K562 (cell line): ENCODE measurements at regions not wholly inside any gene's neighbourhood (a gene's known extent, or its start where the extent isn't known, plus 50 kb on each side); places are given as distances from the start of the nearest gene placed in this dataset.

Experiments
- ATAC-seq: fragments of 200-7000 bp; cut with Tn5 transposase; 3 replicates; pipeline ENCODE4 v1.9.1; 2020; ENCODE audit warnings: moderate library complexity
- BruUV-seq: library from RNA; stranded (reverse); fragments of 400-500 nt; replicated peaks from 2 replicates; lab custom pipeline; 2021; lab: Mats Ljungman, UMichigan
- CTCF ChIA-PET: fragments of 300-600 bp; formaldehyde crosslinking; extraction: SDS; loops from one replicate; lab custom pipeline; 2021; ENCODE audit warnings: low intra/inter-chr PET ratio; lab: Yijun Ruan, JAX
- POLR2A ChIA-PET: fragments of 300-600, 350-650 bp; sonication (Branson Sonifier 250); formaldehyde crosslinking; extraction: SDS; loops from one replicate; lab custom pipeline; 2021; ENCODE audit warnings: antibody characterized with exemption, inconsistent platforms; lab: Yijun Ruan, JAX
- DNase-seq, 4 experiments: peaks; one replicate each; pipeline versions ENCODE4 v3.0.0 to v3.0.0-alpha.2; 2011 to 2018; ENCODE audit warnings: low spot score in 3 of 4, mixed read lengths in 3 of 4; ENCODE audit errors: extremely low read depth in 1 of 4
- FAIRE-seq: peaks from 2 replicates; lab custom pipeline; 2011; peaks lifted over from hg19 to GRCh38; lab: Jason Lieb, UNC
- H2AFZ ChIP-seq: 2 replicates; pipeline ENCODE4 v1.6.0; 2011; ENCODE audit warnings: low read depth, low read length, control low read depth, inconsistent platforms
- H3K27ac ChIP-seq: fragments of 200-600 bp; 3 replicates; pipeline ENCODE4 v1.8.0; 2011; ENCODE audit warnings: low read depth, mild to moderate bottlenecking, control low read depth, inconsistent platforms, low read length, moderate library complexity, mixed read lengths; ENCODE audit errors: extremely low read depth
- H3K27me3 ChIP-seq, 2 experiments: fragments of 300-600 bp in 1 of 2; 2 replicates in 1 of 2; 3 replicates in 1 of 2; pipeline versions ENCODE4 v1.6.0 to v1.8.0; 2011; ENCODE audit warnings: inconsistent platforms in 2 of 2, low read length in 2 of 2, mild to moderate bottlenecking in 1 of 2, mixed read lengths in 1 of 2, moderate library complexity in 1 of 2; ENCODE audit not compliant: control insufficient read depth in 2 of 2, insufficient read depth in 2 of 2
- H3K36me3 ChIP-seq: fragments of 300-600 bp; 3 replicates; pipeline ENCODE4 v1.8.0; 2011; ENCODE audit warnings: mild to moderate bottlenecking, low read length, inconsistent platforms; ENCODE audit not compliant: control insufficient read depth, insufficient read depth
- H3K4me1 ChIP-seq, 2 experiments: fragments of 200-600 bp in 1 of 2; replicated peaks in 1 of 2; 2 replicates in 1 of 2; 3 replicates in 1 of 2; pipeline versions ENCODE4 v1.5.1 to v1.8.0; 2011; ENCODE audit warnings: inconsistent platforms in 2 of 2, low read length in 2 of 2, mild to moderate bottlenecking in 1 of 2, mixed read lengths in 1 of 2, moderate library complexity in 1 of 2; ENCODE audit not compliant: control insufficient read depth in 2 of 2, insufficient read depth in 2 of 2
- H3K4me2 ChIP-seq: 2 replicates; pipeline ENCODE4 v1.6.1; 2011; ENCODE audit warnings: low read length, control low read depth, inconsistent platforms, mixed read lengths; ENCODE audit not compliant: insufficient read depth
- H3K4me3 ChIP-seq: fragments of 200-600 bp; sonication (generic), shearing (Covaris generic); 2 replicates; pipeline ENCODE4 v1.5.1; 2016; ENCODE audit warnings: control low read depth, inconsistent platforms
- H3K79me2 ChIP-seq: fragments of 200-600 bp; 3 replicates; pipeline ENCODE4 v1.8.0; 2011; ENCODE audit warnings: low read length, inconsistent platforms; ENCODE audit not compliant: control insufficient read depth, insufficient read depth
- H3K9ac ChIP-seq, 2 experiments: 2 replicates each; pipeline versions ENCODE4 v1.6.0 to v1.6.1; 2011; ENCODE audit warnings: low read depth in 2 of 2, low read length in 2 of 2, control low read depth in 1 of 2, inconsistent platforms in 1 of 2, mild to moderate bottlenecking in 1 of 2, mixed read lengths in 1 of 2; ENCODE audit not compliant: insufficient read depth in 1 of 2
- H3K9me1 ChIP-seq: one replicate; pipeline ENCODE4 v1.6.0; 2011; ENCODE audit warnings: inconsistent platforms, mild to moderate bottlenecking, low read length, moderate library complexity; ENCODE audit not compliant: control insufficient read depth, insufficient read depth
- H3K9me3 ChIP-seq: replicated peaks from 2 replicates; pipeline ENCODE4 v1.5.1; 2011; ENCODE audit warnings: low read depth, low read length, inconsistent platforms; ENCODE audit not compliant: control insufficient read depth, insufficient read depth
- H4K20me1 ChIP-seq: replicated peaks from 2 replicates; pipeline ENCODE4 v1.6.1; 2011; ENCODE audit warnings: low read length, inconsistent platforms, mixed read lengths; ENCODE audit not compliant: control insufficient read depth, insufficient read depth
- ARID4B ChIP-seq: sonication (generic); formaldehyde crosslinking; IDR thresholded peaks from 2 replicates; pipeline ENCODE4 v1.8.0; 2022; ENCODE audit warnings: mild to moderate bottlenecking, missing genetic modification reagents
- FOXO4 ChIP-seq: fragments of 450-650 bp; formaldehyde crosslinking; IDR thresholded peaks from 2 replicates; pipeline ENCODE4 v1.4.0; 2020; ENCODE audit warnings: mild to moderate bottlenecking, moderate library complexity
- HMGXB4 ChIP-seq: sonication (generic); formaldehyde crosslinking; IDR thresholded peaks from 2 replicates; pipeline ENCODE4 v1.8.1; 2023; ENCODE audit warnings: mild to moderate bottlenecking, missing genetic modification reagents
- LARP7 ChIP-seq: fragments of 450-650 bp; IDR thresholded peaks from 2 replicates; pipeline ENCODE4 v1.6.1; 2016
- STAG1 ChIP-seq: sonication (generic); formaldehyde crosslinking; IDR thresholded peaks from 2 replicates; pipeline ENCODE4 v1.5.0; 2020; ENCODE audit warnings: missing genetic modification reagents, borderline replicate concordance
- WGBS: fragments of 100-300 bp; shearing (Covaris generic); methylation state at CpG from one replicate; pipeline ENCODE4 v1.1.6; 2016; ENCODE audit warnings: low coverage, mixed read lengths; ENCODE audit not compliant: insufficient coverage; ENCODE audit errors: missing lambda C conversion rate; 5-methylcytosine and 5-hydroxymethylcytosine counted together
- in situ Hi-C: fragments of 300-500 bp; cut with MboI; formaldehyde crosslinking; loops from 4 replicates; pipeline ENCODE4 v1.15.0; 2018; ENCODE audit warnings: inconsistent platforms, mixed read lengths
- intact Hi-C: fragments of 100-400 bp; cut with micrococcal nuclease; formaldehyde crosslinking; loops from 2 replicates; pipeline ENCODE4 v1.14.2; 2022

GRCh38 chr17:52930145-52930544, 771.6 kb upstream of the CA10 start:
- no peaks in the 10 kb centered on the region for H3K27me3 ChIP-seq
- CTCF ChIA-PET: no interaction called here
- H3K79me2 ChIP-seq: no peaks in the 10 kb centered on the region
- no peaks in the 10 kb centered on the region for H3K4me1 ChIP-seq
- H3K36me3 ChIP-seq: no peaks in the 10 kb centered on the region
- no peak overlapping the region for H3K27ac ChIP-seq
- ATAC-seq (no peak), FAIRE-seq (no peak), DNase-seq (no peak)
- in situ Hi-C loops: no loop called here
- H4K20me1 ChIP-seq: no peaks in the 10 kb centered on the region
- 0% methylated on average over 1 of the region's 1 CpG for WGBS
- no peak overlapping the region for H3K4me3 ChIP-seq
- BruUV-seq: no TSS peak
- no peaks in the 10 kb centered on the region; the same call in 1 of the 2 replicates for H3K9me3 ChIP-seq
- H3K9me1 ChIP-seq: no peaks in the 10 kb centered on the region
- H3K9ac ChIP-seq: no peak overlapping the region
- POLR2A ChIA-PET: no interaction called here
- intact Hi-C loops: no loop called here
- no peak overlapping the region for H2AFZ ChIP-seq
- no peak overlapping the region for H3K4me2 ChIP-seq
- no peak for TF ChIP-seq FOXO4 (CRISPR knock-in tag)
- no peak for TF ChIP-seq LARP7
- no peak for TF ChIP-seq HMGXB4
- TF ChIP-seq STAG1 (CRISPR knock-in tag): no peak
- no peak for TF ChIP-seq ARID4B (CRISPR knock-in tag)
